SK-N-SH (cell line): ENCODE measurements at regions not wholly inside any gene's neighbourhood (a gene's known extent, or its start where the extent isn't known, plus 50 kb on each side); places are given as distances from the start of the nearest gene placed in this dataset.

Experiments
- FOXM1 ChIP-seq: IDR thresholded peaks from 2 replicates; pipeline ENCODE4 v1.4.0; 2012; ENCODE audit warnings: low read depth, mild to moderate bottlenecking
- TAF1 ChIP-seq: IDR thresholded peaks from 2 replicates; pipeline ENCODE4 v1.6.1; 2012; ENCODE audit warnings: low read depth, mild to moderate bottlenecking, low read length, moderate library complexity, borderline replicate concordance

DNA sequence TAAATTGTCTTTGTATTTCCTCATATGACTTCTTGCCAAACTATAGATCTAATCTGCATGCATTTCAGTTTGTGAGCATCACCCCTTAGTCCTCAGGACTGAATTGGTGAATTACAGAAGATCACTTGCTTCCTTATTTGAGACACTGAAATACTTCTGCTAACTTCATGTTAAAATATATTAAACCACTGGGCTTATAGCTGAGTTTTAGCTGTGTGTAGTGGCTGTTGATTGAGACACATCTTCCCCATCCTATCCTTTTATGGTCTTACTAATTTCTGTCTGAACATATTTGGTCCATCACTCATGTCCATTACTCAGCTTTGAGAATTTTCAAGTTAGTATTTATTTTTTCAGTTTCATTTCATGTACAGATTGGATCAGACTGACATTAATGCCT is 295.9 kb downstream of the PSAT1 start:
- TF ChIP-seq TAF1 (no peak), FOXM1 (no peak)
